ENCODE measurements at regions not wholly inside any gene's neighbourhood (a gene's known extent, or its start where the extent isn't known, plus 50 kb on each side); places are given as distances from the start of the nearest gene placed in this dataset.

DNA sequence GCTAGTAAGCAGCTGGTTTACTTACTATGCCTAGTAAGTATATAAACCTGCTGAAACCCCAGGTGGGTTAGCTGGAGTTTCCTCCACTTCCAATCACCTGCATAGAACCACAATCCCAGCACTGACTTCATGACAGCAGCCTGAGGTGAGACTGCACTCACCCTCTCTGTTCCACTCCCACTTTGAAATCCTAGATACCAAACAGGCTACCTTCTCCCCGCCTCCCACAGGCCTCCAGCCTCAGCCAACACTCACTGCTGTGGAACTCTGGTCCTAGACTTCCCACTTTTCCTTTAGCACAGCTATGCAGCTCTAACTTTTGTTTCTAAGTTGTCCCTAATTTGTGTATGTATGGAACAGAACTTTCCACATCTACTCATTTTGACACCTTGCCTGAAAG lies 149.7 kb upstream of the ARID1B start:
- no peaks in the 10 kb centered on the region for H3K4me1 ChIP-seq (ENCODE audit: control insufficient read depth, insufficient read depth, low read length)
- H3K9me3 ChIP-seq (ENCODE audit: control insufficient read depth, insufficient read depth, low read depth, low read length): no peaks in the 10 kb centered on the region

DNA sequence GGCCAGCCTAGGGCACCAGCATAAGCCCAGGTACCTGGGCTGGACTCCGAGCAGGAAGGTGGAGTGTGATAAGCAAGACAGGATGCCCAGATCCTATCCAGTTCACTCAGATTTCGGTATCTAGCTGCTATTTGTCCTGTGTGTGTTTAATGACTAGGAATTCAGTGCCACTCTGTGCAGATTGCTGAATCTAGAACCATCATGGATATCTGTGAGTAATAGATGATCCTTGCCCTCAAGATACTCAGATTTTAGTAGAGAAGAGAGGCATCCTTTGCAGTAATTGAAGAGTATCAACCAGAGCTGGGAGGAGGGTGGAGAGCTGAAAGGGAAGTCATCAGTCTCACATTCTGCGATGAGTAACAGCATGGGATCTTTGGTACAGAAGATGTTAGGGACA lies 155.0 kb upstream of the ARID1B start:
- H3K27ac ChIP-seq (ENCODE audit: low read depth, low read length): no peak overlapping the region
- no peak overlapping the region for H3K9ac ChIP-seq (ENCODE audit: low read length)
- H3K4me1 ChIP-seq (ENCODE audit: control insufficient read depth, insufficient read depth, low read length): no peaks in the 10 kb centered on the region
- H3K27me3 ChIP-seq (ENCODE audit: control insufficient read depth, insufficient read depth, low read length): no peaks in the 10 kb centered on the region
- H3K9me3 ChIP-seq (ENCODE audit: control insufficient read depth, insufficient read depth, low read depth, low read length): no peaks in the 10 kb centered on the region
- H3K4me3 ChIP-seq (ENCODE audit: low read depth, low read length): no peak overlapping the region
- H3K36me3 ChIP-seq (ENCODE audit: control insufficient read depth, insufficient read depth, low read length): no peaks in the 10 kb centered on the region

More for the DNA sequence above, 149.7 kb upstream of the ARID1B start:
- H3K9ac ChIP-seq (ENCODE audit: low read length): no peak overlapping the region
- no peak overlapping the region for H3K27ac ChIP-seq (ENCODE audit: low read depth, low read length)
- no peak overlapping the region for H3K4me3 ChIP-seq (ENCODE audit: low read depth, low read length)
- no peaks in the 10 kb centered on the region for H3K36me3 ChIP-seq (ENCODE audit: control insufficient read depth, insufficient read depth, low read length)
- H3K27me3 ChIP-seq (ENCODE audit: control insufficient read depth, insufficient read depth, low read length): no peaks in the 10 kb centered on the region

DNA sequence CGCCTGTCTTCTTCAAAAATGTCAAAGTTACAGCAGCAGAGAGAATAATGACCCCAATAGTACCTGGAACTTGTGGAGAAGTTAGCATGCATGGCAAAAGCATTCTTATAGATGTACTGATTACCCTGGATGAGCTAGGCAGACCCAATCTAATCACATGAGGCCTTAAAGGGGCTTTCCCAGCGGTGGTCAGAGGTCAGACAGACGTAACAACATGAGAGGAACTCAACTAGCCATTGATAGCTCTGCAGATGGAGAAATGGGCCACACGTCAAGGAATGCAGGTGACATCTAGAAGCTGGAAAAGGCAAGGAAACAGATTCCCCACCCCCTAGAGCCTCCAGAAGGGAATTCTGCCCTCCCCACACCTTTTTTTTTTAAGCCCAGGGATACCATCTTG lies 156.8 kb upstream of the ARID1B start:
- no peaks in the 10 kb centered on the region for H3K36me3 ChIP-seq (ENCODE audit: control insufficient read depth, insufficient read depth, low read length)

DNA sequence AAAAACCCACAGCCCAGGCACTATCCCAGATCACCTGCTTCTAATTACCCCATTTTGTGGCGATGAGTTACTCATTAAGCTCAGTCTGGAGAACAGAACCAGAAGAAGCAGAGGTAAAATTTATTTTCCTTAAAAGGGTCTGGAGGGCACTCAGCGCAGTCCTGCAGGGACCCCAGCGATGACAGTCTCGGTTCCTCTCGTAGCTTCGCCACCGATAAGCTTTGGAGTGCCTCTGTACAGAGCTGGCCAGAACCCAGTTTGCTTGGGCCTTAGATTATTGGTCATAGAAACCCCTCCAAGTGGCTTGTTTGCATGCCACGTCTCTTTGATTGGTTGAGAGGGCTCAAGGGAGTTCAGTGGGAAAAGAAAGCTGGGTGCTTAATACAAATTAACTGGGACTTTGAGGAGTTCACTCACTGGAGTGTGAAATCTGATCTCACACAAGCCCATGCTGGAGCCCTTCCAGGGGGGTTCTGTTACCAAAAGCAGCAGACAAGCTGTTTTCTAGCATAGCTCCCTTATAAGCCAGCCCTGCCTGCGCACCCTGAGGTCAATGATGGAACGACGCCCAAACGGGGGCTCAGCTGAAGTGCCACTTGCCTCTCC lies 158.5 kb upstream of the ARID1B start:
- Histone ChIP-seq H3K27ac (ENCODE audit: low read depth, low read length) (no peak overlapping the region), H3K9me3 (ENCODE audit: control insufficient read depth, insufficient read depth, low read depth, low read length) (peaks cover 9% of the 10 kb centered on the region), H3K4me1 (ENCODE audit: control insufficient read depth, insufficient read depth, low read length) (no peaks in the 10 kb centered on the region), H3K9ac (ENCODE audit: low read length) (no peak overlapping the region), H3K27me3 (ENCODE audit: control insufficient read depth, insufficient read depth, low read length) (no peaks in the 10 kb centered on the region), H3K4me3 (ENCODE audit: low read depth, low read length) (no peak overlapping the region), H3K36me3 (ENCODE audit: control insufficient read depth, insufficient read depth, low read length) (no peaks in the 10 kb centered on the region)

More for the DNA sequence above, 156.8 kb upstream of the ARID1B start:
- H3K27ac ChIP-seq (ENCODE audit: low read depth, low read length): no peak overlapping the region
- H3K4me1 ChIP-seq (ENCODE audit: control insufficient read depth, insufficient read depth, low read length): no peaks in the 10 kb centered on the region
- H3K9ac ChIP-seq (ENCODE audit: low read length): no peak overlapping the region
- H3K9me3 ChIP-seq (ENCODE audit: control insufficient read depth, insufficient read depth, low read depth, low read length): no peaks in the 10 kb centered on the region
- H3K27me3 ChIP-seq (ENCODE audit: control insufficient read depth, insufficient read depth, low read length): no peaks in the 10 kb centered on the region
- no peak overlapping the region for H3K4me3 ChIP-seq (ENCODE audit: low read depth, low read length)

DNA sequence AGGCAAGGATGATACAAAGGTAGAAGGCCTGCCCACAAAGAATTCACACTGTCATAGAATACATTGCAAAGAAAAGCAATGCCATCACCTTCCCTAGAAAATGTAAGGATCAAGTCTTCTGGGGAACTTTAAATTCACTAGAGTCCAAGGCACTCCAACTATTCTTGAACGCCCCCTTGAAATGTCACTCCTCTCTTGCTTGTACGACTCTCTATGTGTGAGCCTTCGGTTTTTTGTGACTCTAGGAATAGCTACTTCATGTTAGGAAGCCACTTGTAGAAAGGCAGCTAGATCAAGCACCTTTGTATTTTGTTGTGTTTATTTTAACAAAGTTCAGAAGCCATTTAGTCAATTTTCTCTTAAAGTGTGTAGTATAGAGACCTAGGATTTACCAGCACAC lies 159.2 kb upstream of the ARID1B start:
- no peaks in the 10 kb centered on the region for H3K4me1 ChIP-seq (ENCODE audit: control insufficient read depth, insufficient read depth, low read length)
- H3K27me3 ChIP-seq (ENCODE audit: control insufficient read depth, insufficient read depth, low read length): no peaks in the 10 kb centered on the region
- no peak overlapping the region for H3K4me3 ChIP-seq (ENCODE audit: low read depth, low read length)
- H3K9ac ChIP-seq (ENCODE audit: low read length): no peak overlapping the region
- no peak overlapping the region for H3K27ac ChIP-seq (ENCODE audit: low read depth, low read length)
- peaks cover 17% of the 10 kb centered on the region for H3K9me3 ChIP-seq (ENCODE audit: control insufficient read depth, insufficient read depth, low read depth, low read length)
- H3K36me3 ChIP-seq (ENCODE audit: control insufficient read depth, insufficient read depth, low read length): no peaks in the 10 kb centered on the region

DNA sequence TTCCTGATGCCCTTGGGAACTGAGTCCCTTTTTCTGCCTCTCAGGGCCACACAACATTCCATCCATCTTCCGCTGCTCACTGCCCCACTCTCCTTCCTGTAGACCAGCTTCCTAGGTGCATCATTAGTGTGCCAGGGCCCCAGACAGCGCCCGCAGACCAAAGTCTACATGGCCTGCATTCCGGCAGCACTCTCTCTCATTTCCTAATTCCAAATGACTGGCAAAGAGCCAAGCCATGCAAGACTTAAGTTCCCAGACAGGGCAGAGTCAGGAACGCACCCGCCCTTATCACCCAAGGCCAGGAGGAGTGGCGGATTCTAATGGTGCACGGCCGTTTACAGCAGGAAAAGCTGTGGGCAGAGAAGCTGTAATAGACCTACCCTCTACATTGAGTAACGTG lies 159.8 kb upstream of the ARID1B start:
- Histone ChIP-seq H3K36me3 (ENCODE audit: control insufficient read depth, insufficient read depth, low read length) (no peaks in the 10 kb centered on the region), H3K4me3 (ENCODE audit: low read depth, low read length) (no peak overlapping the region), H3K27ac (ENCODE audit: low read depth, low read length) (no peak overlapping the region), H3K9me3 (ENCODE audit: control insufficient read depth, insufficient read depth, low read depth, low read length) (peaks cover 22% of the 10 kb centered on the region), H3K9ac (ENCODE audit: low read length) (no peak overlapping the region), H3K4me1 (ENCODE audit: control insufficient read depth, insufficient read depth, low read length) (no peaks in the 10 kb centered on the region), H3K27me3 (ENCODE audit: control insufficient read depth, insufficient read depth, low read length) (no peaks in the 10 kb centered on the region)

DNA sequence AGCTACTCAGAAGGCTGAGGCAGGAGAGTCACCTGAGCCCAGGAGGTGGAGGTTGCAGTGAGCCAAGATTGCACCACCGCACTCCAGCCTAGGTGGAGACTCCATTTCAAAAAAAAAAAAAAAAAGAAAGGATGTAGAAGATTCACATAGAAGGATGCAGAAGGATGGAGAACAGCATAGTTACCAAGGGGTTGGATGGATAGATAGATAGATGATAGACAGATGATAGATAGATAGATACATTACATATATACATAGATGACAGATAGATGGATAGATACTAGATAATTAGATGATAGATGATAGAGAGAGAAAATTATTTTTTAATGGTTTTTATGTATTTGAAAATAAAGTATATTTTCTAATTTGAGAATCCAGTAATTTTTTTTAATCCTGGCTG lies 160.7 kb upstream of the ARID1B start:
- no peak overlapping the region for H3K9ac ChIP-seq (ENCODE audit: low read length)
- H3K4me1 ChIP-seq (ENCODE audit: control insufficient read depth, insufficient read depth, low read length): no peaks in the 10 kb centered on the region
- H3K27ac ChIP-seq (ENCODE audit: low read depth, low read length): no peak overlapping the region

DNA sequence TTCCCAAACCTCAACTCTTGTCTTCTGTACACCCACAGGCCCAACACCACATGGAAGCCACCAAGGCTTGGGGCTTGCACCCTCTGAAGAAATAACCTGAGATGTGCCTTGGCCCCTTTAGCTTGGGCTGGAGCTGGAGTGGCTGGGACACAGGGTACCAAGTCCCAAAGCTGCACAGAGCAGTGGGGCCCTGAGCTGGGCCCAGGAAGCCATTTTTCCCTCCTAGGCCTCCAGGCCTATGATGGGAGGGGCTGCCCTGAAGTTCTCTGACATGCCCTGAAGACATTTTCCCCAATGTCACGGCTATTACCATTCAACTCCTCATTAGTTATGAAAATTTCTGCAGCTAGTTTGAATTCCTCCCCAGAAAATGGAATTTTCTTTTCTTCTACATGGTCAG lies 163.2 kb upstream of the ARID1B start:
- Histone ChIP-seq H3K4me1 (ENCODE audit: control insufficient read depth, insufficient read depth, low read length) (no peaks in the 10 kb centered on the region), H3K27ac (ENCODE audit: low read depth, low read length) (no peak overlapping the region), H3K4me3 (ENCODE audit: low read depth, low read length) (no peak overlapping the region), H3K27me3 (ENCODE audit: control insufficient read depth, insufficient read depth, low read length) (no peaks in the 10 kb centered on the region), H3K36me3 (ENCODE audit: control insufficient read depth, insufficient read depth, low read length) (no peaks in the 10 kb centered on the region), H3K9me3 (ENCODE audit: control insufficient read depth, insufficient read depth, low read depth, low read length) (peaks cover 31% of the 10 kb centered on the region), H3K9ac (ENCODE audit: low read length) (no peak overlapping the region)

More for the DNA sequence above, 160.7 kb upstream of the ARID1B start:
- no peaks in the 10 kb centered on the region for H3K36me3 ChIP-seq (ENCODE audit: control insufficient read depth, insufficient read depth, low read length)
- peaks cover 25% of the 10 kb centered on the region for H3K9me3 ChIP-seq (ENCODE audit: control insufficient read depth, insufficient read depth, low read depth, low read length)
- H3K4me3 ChIP-seq (ENCODE audit: low read depth, low read length): no peak overlapping the region
- no peaks in the 10 kb centered on the region for H3K27me3 ChIP-seq (ENCODE audit: control insufficient read depth, insufficient read depth, low read length)

DNA sequence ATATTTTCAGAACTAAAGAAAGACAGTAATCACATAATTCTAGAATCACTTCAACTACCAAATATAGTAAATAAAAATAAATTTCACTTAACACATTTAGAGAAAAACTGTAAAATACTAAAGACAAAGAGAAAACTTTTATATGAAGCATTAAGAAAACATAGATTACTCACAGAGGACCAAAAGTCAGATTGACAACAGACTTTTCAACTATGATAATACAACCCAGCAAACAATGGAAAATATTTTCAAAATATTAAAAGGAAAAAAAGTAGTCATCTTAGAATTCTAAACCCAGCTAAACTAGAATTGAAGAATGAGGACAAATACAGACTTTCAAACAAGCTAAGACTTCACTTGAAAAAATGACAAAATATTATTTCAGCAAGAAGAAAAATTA lies 164.8 kb upstream of the ARID1B start:
- no peak overlapping the region for H3K9ac ChIP-seq (ENCODE audit: low read length)
- H3K4me1 ChIP-seq (ENCODE audit: control insufficient read depth, insufficient read depth, low read length): no peaks in the 10 kb centered on the region
- no peaks in the 10 kb centered on the region for H3K27me3 ChIP-seq (ENCODE audit: control insufficient read depth, insufficient read depth, low read length)
- no peaks in the 10 kb centered on the region for H3K36me3 ChIP-seq (ENCODE audit: control insufficient read depth, insufficient read depth, low read length)
- H3K4me3 ChIP-seq (ENCODE audit: low read depth, low read length): no peak overlapping the region
- no peak overlapping the region for H3K27ac ChIP-seq (ENCODE audit: low read depth, low read length)
- peaks cover 31% of the 10 kb centered on the region for H3K9me3 ChIP-seq (ENCODE audit: control insufficient read depth, insufficient read depth, low read depth, low read length)

DNA sequence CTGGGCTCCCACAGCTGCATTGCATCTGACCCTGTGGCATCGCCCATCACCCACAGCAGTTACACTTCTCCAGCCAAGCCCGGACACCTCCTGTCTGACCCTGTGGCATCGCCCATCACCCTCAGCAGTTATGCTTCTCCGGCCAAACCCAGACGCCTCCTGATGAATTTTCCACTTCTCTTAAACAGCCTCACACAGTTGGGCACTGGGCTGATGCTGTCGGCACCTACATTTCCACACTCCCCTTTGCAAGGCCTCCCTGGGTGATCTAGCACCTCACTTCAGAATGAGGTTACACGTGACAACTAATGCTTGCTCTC lies 175.2 kb upstream of the ARID1B start:
- no peak overlapping the region for H3K4me3 ChIP-seq (ENCODE audit: low read depth, low read length)
- no peaks in the 10 kb centered on the region for H3K36me3 ChIP-seq (ENCODE audit: control insufficient read depth, insufficient read depth, low read length)
- H3K9ac ChIP-seq (ENCODE audit: low read length): no peak overlapping the region
- peaks cover 17% of the 10 kb centered on the region for H3K9me3 ChIP-seq (ENCODE audit: control insufficient read depth, insufficient read depth, low read depth, low read length)
- no peaks in the 10 kb centered on the region for H3K27me3 ChIP-seq (ENCODE audit: control insufficient read depth, insufficient read depth, low read length)
- no peak overlapping the region for H3K27ac ChIP-seq (ENCODE audit: low read depth, low read length)
- no peaks in the 10 kb centered on the region for H3K4me1 ChIP-seq (ENCODE audit: control insufficient read depth, insufficient read depth, low read length)

DNA sequence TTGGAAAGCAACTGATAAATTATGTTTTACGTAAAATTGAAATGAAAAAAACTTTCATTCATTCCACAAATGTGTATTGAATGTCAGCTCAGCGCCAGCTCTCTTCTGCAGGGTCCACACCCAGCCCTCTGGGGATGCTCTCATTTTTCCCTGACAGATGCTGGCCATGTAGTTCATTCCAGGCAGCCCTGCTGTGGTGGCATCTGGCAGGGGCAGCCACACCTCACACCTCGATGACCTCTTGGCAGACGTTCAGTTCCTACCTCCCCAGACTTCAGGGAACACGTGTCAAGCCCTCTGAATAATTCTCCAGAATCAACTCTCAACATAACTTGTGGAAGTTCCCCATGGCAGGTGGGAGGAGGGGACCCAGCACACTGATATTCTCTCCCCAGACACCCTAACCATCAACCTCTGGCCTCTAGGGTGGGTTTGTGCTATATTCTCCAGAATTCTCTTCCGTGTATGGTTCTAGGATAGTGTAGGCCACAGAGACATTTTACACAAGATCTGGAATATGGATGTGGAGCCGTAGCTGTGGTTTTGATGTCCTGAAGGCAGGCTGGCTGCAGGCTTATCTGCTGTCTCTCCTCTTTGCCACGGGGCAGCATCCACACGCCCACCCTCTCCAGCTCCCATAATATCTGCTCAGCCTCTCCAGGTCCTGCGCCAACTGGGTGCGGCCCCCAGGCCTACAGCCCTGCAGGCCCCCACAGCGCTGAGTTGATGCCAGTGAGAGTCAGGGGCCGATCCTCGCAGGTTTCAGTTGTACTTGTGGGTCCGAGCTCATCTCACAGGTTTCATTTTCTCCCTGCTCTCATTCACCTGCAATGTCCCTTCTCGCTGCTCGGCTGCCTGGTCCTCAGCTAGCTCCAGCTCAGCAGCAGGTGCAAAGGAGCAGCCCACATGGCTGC lies 175.8 kb upstream of the ARID1B start:
- Histone ChIP-seq H3K27me3 (ENCODE audit: control insufficient read depth, insufficient read depth, low read length) (no peaks in the 10 kb centered on the region), H3K4me3 (ENCODE audit: low read depth, low read length) (no peak overlapping the region), H3K27ac (ENCODE audit: low read depth, low read length) (no peak overlapping the region), H3K4me1 (ENCODE audit: control insufficient read depth, insufficient read depth, low read length) (no peaks in the 10 kb centered on the region), H3K36me3 (ENCODE audit: control insufficient read depth, insufficient read depth, low read length) (no peaks in the 10 kb centered on the region), H3K9me3 (ENCODE audit: control insufficient read depth, insufficient read depth, low read depth, low read length) (peaks cover 17% of the 10 kb centered on the region), H3K9ac (ENCODE audit: low read length) (no peak overlapping the region)
